ENCODE measurements at regions not wholly inside any gene's neighbourhood (a gene's known extent, or its start where the extent isn't known, plus 50 kb on each side); places are given as distances from the start of the nearest gene placed in this dataset.
"Not testable (repeated sequence)": the region's sequence is repeated elsewhere in the genome, so short reads cannot be mapped to it uniquely, and the experiment has no call there.

GRCh38 chr12:131340616-131341210, 370.2 kb upstream of the SFSWAP start:
- no TSS peak for BruUV-seq (replicated peaks)
- Mint-ChIP-seq H3K9me3 (ENCODE audit: unreplicated experiment) (no peaks in the 10 kb centered on the region), H3K27ac (ENCODE audit: low read depth, unreplicated experiment) (no peak overlapping the region), H3K4me1 (ENCODE audit: insufficient read depth, unreplicated experiment) (no peaks in the 10 kb centered on the region), H3K36me3 (ENCODE audit: insufficient read depth, unreplicated experiment) (no peaks in the 10 kb centered on the region), H3K27me3 (ENCODE audit: insufficient read depth, unreplicated experiment) (no peaks in the 10 kb centered on the region), H3K4me3 (ENCODE audit: unreplicated experiment) (no peak overlapping the region)
- ChIA-PET CTCF (no interaction called here), POLR2A (no interaction called here)
- intact Hi-C loops (cut with micrococcal nuclease): no loop called here
- DNase-seq (ENCODE audit: unreplicated experiment): no peak
- TF ChIP-seq, protein P1, sequence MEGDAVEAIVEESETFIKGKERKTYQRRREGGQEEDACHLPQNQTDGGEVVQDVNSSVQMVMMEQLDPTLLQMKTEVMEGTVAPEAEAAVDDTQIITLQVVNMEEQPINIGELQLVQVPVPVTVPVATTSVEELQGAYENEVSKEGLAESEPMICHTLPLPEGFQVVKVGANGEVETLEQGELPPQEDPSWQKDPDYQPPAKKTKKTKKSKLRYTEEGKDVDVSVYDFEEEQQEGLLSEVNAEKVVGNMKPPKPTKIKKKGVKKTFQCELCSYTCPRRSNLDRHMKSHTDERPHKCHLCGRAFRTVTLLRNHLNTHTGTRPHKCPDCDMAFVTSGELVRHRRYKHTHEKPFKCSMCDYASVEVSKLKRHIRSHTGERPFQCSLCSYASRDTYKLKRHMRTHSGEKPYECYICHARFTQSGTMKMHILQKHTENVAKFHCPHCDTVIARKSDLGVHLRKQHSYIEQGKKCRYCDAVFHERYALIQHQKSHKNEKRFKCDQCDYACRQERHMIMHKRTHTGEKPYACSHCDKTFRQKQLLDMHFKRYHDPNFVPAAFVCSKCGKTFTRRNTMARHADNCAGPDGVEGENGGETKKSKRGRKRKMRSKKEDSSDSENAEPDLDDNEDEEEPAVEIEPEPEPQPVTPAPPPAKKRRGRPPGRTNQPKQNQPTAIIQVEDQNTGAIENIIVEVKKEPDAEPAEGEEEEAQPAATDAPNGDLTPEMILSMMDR (IDR thresholded peaks at IDR 0.05; ENCODE audit: unreplicated experiment): no peak

- BruUV-seq (replicated peaks); H3K4me3 Mint-ChIP-seq (ENCODE audit: unreplicated experiment); intact Hi-C loops (cut with micrococcal nuclease); H3K9me3 Mint-ChIP-seq (ENCODE audit: unreplicated experiment); DNase-seq (ENCODE audit: unreplicated experiment); H3K27ac Mint-ChIP-seq (ENCODE audit: low read depth, unreplicated experiment); H3K27me3 Mint-ChIP-seq (ENCODE audit: insufficient read depth, unreplicated experiment); H3K4me1 Mint-ChIP-seq (ENCODE audit: insufficient read depth, unreplicated experiment); H3K36me3 Mint-ChIP-seq (ENCODE audit: insufficient read depth, unreplicated experiment): not testable (repeated sequence)
- ChIA-PET CTCF (interaction anchor here (1.1 kb wide), 1 partner anchor 238 kb away, joined by 4 read pairs; no protein-coding TSS in a partner anchor), POLR2A (interaction anchor here (0.7 kb wide), 1 partner anchor 282 kb away, joined by 3 read pairs; no protein-coding TSS in a partner anchor)
Measured at GRCh38 chr12:131341608-131342007, 369.3 kb upstream of the SFSWAP start.

- BruUV-seq (replicated peaks); CTCF ChIA-PET; POLR2A ChIA-PET; H3K36me3 Mint-ChIP-seq (ENCODE audit: insufficient read depth, unreplicated experiment); DNase-seq (ENCODE audit: unreplicated experiment); H3K4me3 Mint-ChIP-seq (ENCODE audit: unreplicated experiment); H3K9me3 Mint-ChIP-seq (ENCODE audit: unreplicated experiment); H3K4me1 Mint-ChIP-seq (ENCODE audit: insufficient read depth, unreplicated experiment); H3K27ac Mint-ChIP-seq (ENCODE audit: low read depth, unreplicated experiment); intact Hi-C loops (cut with micrococcal nuclease): not testable (repeated sequence)
- H3K27me3 Mint-ChIP-seq (ENCODE audit: insufficient read depth, unreplicated experiment): peaks cover 18% of the 10 kb centered on the region
Measured at GRCh38 chr12:131343436-131343835, 367.5 kb upstream of the SFSWAP start.

DNA sequence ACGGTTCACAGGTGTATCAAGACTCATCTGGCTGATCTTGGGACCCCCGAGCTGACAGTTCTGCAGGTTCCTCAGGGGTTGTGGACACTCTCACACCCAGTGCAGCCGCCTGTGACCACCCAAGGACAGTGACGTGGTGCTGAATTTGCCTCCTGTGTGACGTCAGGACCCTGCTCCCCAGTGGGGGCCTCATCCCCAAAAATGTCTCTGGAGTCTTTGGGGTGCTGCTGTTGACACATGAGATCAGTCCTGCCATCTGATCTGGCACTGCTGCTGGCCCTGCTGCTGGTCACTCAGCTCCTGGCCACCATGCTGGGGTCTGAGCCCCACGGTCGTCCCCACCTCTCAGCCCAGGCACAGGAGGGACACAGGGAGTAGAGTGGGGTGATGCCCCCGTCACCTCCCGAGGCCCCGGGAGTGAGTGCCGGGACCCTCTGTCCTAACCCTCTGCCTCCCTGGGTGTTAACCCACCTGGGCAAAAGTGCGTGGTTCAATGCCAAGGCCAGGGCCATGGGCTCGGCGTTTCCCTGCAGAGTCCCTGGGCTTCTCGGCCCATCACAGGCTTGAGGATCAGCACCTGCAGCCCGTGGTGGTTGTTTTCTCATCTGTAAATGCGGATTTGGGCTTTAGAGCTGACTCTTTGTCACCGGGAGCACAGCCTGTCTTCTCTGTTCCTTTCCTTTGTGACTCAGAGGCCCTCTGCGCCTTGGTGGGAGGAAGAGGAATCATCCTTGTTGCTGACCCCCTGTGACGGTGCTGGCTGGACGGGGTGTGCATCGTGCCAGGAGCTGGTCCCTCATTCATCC, 366.0 kb upstream of the SFSWAP start:
- POLR2A ChIA-PET; H3K36me3 Mint-ChIP-seq (ENCODE audit: insufficient read depth, unreplicated experiment); H3K27ac Mint-ChIP-seq (ENCODE audit: low read depth, unreplicated experiment); H3K9me3 Mint-ChIP-seq (ENCODE audit: unreplicated experiment); DNase-seq (ENCODE audit: unreplicated experiment); intact Hi-C loops (cut with micrococcal nuclease); H3K4me3 Mint-ChIP-seq (ENCODE audit: unreplicated experiment); H3K4me1 Mint-ChIP-seq (ENCODE audit: insufficient read depth, unreplicated experiment); BruUV-seq (replicated peaks): not testable (repeated sequence)
- H3K27me3 Mint-ChIP-seq (ENCODE audit: insufficient read depth, unreplicated experiment): peaks cover 33% of the 10 kb centered on the region
- CTCF ChIA-PET: interaction anchor here (0.6 kb wide), 1 partner anchor 16 kb away, joined by 3 read pairs; no protein-coding TSS in a partner anchor

- no peak overlapping the region for H3K27ac Mint-ChIP-seq (ENCODE audit: low read depth, unreplicated experiment)
- H3K4me1 Mint-ChIP-seq (ENCODE audit: insufficient read depth, unreplicated experiment): no peaks in the 10 kb centered on the region
- CTCF ChIA-PET: no interaction called here
- no TSS peak for BruUV-seq (replicated peaks)
- H3K4me3 Mint-ChIP-seq (ENCODE audit: unreplicated experiment): no peak overlapping the region
- H3K36me3 Mint-ChIP-seq (ENCODE audit: insufficient read depth, unreplicated experiment): no peaks in the 10 kb centered on the region
- H3K27me3 Mint-ChIP-seq (ENCODE audit: insufficient read depth, unreplicated experiment): peaks cover 38% of the 10 kb centered on the region
- no peak for DNase-seq (ENCODE audit: unreplicated experiment)
- POLR2A ChIA-PET: no interaction called here
- no peaks in the 10 kb centered on the region for H3K9me3 Mint-ChIP-seq (ENCODE audit: unreplicated experiment)
- TF ChIP-seq, protein P1 (IDR thresholded peaks at IDR 0.05; ENCODE audit: unreplicated experiment): no peak
- intact Hi-C loops (cut with micrococcal nuclease): no loop called here
Measured at GRCh38 chr12:131345521-131346436, 365.1 kb upstream of the SFSWAP start.

Data from MCF 10A (cell line).